ELF-1 (cell line): ENCODE measurements at regions not wholly inside any gene's neighbourhood (a gene's known extent, or its start where the extent isn't known, plus 50 kb on each side); places are given as distances from the start of the nearest gene placed in this dataset.
"Not testable (repeated sequence)": the region's sequence is repeated elsewhere in the genome, so short reads cannot be mapped to it uniquely, and the experiment has no call there.

Experiments
- DNase-seq: peaks from one replicate; pipeline ENCODE4 v3.0.0-alpha.2; 2016; ENCODE audit warnings: low read depth, low spot score

- no peak for DNase-seq
Measured at GRCh38 chr5:66413931-66414330, 182.3 kb upstream of the MAST4 start.

- DNase-seq = no peak
Measured at GRCh38 chr5:66415208-66415607, 181.0 kb upstream of the MAST4 start.

- DNase-seq = no peak
Measured at GRCh38 chr5:66416698-66417097, 179.5 kb upstream of the MAST4 start.

DNA sequence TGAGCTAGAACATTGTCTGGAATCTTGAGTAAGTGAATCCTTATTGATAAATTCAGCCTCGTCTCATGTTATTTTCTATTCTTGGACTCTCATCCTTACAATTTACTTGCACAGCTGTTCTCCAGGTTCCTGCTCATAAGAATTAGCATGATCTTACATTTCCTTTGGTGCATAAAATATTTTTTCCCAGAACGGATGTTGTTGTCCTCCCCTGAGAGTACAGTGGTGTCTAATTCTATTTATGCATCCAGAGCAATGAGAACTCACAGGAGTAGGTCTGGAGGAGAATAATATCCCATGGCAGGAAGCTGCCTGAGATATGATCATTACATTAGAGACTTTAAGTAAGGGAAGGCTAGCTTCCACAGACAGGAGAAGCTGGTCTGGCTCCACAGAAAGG lies 178.4 kb upstream of the MAST4 start:
- DNase-seq = no peak

DNA sequence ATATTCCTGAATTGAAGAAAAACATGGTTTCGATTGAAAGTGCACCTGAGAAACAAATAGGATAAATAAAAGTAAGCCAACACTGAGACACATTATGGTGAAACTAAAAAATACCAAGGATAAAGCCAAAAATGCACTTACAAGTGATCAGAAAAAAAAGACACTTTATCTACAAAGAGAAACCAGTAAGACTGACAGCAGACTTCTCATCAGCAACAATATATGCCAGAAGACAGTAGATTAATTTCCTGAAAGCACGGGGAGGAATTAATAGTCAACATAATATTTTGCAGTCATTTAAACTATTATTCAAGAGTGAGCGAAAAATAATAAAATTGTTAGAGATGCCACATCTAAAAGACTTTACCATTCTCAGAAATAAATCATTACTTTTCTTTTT lies 172.7 kb upstream of the MAST4 start:
- no peak for DNase-seq

GRCh38 chr5:66425842-66426241 lies 170.4 kb upstream of the MAST4 start:
- DNase-seq = no peak

DNA sequence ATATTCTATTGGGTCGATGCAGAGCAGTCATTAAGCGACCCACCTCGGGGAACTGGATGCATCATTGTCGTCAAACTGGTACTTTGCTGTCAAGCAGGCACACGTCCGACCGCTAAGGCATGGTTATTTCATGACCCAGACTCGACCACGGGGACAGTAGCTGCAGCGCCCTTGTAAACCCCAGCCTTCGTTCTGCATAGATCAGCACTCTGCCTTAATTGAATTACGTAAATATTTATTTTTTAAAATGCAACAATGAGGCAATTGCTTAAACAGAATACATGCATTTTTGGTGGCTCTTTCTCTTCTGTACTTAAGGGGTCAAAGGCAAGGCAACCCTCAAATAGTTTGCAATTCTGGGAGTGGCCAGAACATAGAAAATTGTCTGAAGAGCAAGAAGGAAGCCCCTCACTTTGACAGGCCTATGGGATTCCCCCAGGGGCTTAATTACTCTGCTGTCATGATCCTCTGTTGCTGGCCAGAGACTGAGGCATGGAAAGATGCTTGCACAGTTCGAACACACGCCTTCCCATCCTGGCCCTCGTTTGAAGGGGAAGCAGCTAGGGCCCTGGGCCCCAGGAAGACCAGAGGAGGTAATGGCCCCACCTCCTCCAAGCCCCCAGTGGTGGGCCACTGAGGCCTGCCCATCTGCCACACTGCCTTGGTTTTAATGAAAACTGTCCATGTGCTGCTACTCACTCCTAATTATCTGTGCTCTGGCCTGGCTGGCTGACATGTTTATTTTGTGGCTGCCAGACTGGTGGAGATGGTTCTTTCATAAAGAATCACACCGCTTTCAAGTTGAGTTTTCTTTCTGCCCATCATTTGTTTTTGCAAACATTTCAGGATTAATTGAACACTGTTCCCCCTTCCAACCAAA lies 169.7 kb upstream of the MAST4 start:
- no peak for DNase-seq

GRCh38 chr5:66427139-66427442 lies 169.1 kb upstream of the MAST4 start:
- no peak for DNase-seq

DNA sequence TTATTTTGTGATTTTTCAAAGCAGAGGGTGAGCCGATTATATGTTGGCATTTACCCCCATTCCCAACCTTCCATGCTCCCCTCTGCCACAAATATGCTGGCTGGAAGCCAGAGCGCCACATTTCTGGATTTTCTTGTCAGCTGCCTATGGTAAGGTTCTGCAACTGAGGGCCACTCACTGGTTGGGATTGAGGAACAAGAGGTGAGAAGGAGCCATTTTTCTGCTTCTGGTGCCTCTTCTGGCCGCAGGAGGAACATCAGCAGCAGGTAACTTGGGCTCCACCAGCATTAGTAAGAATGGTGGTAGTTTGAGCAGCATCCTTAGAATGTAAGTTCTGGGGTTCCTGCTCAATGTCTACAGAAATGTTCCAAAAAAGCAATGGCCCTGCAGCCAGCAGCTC lies 159.5 kb upstream of the MAST4 start:
- peak; percentile 41 for DNase-seq

DNA sequence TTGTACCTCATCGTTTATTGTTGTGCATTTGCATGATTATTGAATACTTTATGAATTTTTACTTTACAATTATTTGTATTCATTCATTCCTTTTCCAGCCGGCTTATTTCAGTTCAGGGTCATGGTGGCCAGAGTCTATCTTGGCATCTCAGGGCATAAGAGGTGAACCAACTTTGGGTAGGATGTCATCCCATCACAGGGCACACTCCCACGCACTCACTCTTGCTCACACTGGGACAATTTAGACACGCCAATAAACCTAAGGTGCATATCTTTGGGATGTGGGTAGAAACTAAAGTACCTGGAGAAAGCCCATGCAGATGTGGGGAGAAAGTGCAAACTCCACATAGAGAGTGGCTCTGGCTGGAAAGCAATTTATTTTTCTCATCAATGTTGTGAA lies 158.1 kb upstream of the MAST4 start:
- DNase-seq = no peak

DNA sequence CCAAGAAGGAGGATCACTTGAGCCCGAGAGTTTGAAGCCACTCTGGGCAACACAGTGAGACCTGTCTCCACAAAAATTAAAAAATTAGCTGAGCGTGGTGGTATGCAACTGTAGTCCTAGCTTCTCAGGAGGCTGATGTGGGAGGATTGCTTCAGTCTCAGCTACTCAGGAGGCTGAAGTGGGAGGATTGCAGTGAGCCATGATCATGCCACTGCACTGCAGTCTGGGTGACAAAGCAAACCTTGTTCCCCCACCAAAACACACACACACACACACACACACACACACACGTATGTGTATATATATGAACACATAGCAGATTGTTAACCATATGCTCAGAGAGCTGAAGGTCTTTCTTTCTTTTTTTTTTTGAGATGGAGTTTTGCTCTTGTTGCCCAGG lies 157.5 kb upstream of the MAST4 start:
- DNase-seq = no peak

DNA sequence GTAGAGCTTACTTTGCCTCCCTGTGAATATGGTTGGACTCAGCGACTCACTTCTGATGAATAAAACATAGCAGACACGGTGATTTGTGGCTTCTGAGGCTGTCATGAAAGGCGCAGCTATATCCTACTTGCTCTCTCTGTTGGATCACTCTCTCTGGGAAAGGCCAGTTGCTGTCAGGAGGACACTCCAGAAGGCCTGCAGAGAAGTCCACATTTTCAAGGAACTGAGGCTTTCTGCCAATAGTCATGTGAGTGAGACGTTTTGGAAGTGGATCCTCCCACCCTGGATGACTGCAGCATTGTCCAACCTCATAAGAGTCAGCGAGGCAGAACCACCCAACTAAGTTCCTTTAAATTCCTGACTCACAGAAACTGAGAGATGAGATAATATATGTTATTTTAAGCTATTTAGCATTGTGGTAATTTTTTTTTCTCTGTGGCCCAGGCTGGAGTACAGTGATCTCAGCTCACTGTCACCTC lies 156.0 kb upstream of the MAST4 start:
- no peak for DNase-seq

DNA sequence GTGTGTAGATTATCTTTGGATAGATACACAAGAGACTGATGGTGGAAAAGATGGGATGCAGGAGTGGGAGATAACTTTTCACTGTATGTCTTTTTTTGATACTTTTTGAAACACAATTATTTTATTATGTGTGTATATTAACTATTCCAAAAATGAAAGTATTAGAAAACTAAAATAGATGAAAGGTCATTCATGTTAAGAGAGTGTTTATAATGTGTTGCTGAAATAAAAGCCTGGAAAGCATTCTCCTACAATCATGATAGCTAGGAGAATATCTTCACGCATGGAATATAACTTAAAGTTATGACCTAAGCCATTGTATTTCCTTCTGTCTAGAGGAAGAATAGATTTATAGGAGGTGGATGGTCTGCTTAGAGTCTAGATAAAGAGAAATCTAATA lies 154.8 kb upstream of the MAST4 start:
- DNase-seq = no peak

DNA sequence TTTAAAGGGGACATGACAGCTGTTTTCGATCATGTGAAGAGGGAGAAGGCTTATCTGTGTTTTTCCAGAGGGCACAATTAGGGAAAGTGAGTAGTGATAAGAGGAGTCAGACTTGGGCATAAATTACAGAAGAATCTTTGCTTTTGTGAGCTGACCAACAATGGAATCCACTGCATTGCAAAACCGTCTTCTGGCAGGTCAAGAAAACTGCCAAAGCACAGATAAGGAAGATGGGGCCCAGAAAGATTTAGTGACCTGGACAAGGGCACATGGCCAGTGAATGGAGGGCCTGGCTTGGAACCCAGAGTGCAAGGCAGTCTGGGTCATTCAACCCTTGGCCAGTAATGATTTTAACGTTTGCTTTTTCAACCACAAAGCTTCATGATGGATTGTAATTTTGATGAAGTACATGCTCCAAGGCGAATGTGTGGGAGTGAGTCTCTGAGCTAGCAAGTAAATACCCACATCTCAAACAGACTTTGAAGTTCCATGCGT lies 153.2 kb upstream of the MAST4 start:
- DNase-seq = peak; percentile 22

DNA sequence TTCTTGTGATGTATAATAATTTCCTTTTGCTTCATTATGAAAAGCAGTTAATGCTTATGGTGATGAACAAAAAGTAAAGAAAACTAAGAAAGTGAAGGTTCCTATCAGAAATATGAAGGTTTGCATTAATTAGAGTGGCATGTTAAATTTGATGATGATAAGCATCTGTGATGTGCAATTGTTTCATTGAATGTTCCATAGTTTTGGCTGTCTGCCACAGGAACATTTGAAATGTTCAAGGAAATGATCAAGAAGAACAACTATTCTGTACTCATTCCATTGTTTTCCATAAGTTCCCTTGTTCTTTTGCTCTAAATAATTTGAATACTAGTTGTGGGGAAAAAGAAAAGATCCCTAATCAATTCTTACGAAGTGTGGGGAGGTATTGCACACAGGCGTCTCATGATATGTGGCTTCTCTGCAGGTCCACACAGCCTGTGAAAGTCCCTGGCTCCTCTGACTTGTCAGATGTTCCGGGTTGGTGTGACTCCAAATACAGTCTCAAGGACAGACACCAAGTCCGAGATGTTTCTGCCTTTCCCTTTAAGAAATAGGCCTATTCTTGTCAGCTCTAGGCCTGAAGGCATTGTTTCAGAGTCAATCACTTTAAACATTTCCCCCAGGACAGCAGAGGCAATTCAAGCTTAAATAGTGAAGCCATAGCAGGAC lies 152.6 kb upstream of the MAST4 start:
- no peak for DNase-seq

GRCh38 chr5:66448070-66448469 lies 148.1 kb upstream of the MAST4 start:
- DNase-seq = not testable (repeated sequence)

DNA sequence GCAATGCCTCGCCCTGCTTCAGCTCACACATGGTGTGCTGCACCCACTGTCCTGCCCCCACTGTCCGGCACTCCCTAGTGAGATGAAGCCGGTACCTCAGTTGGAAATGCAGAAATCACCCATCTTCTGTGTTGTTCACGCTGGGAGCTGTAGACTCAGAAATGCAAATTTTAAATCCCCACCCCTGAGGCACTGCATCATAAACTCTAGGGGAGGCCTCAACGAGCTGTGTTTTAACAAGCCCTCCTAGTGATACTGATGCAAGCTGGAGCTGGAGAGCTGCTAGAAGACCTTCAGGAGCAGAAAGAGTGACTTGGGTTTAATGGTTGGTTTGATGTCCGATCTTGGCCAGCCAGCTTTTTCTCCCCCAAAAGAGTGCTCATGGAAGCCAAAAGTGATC lies 146.0 kb upstream of the MAST4 start:
- no peak for DNase-seq

DNA sequence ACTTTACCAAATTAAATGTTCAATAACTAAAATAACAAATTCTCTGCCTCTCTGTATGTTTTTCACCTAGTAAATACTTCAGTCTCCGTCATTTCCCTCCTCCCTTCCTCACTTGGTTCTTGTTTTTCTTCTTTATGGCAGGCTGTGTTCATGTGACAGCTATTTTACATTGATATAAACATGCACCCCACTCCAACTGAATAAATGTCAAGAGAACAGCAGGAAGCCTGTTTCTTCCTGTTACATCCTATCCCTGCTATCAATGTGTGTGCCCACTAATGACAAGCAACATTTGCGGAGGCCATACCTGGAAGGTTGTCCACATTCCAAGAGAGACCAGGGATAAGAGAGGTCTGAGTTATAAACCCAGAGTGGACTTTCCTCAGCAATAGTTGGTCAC lies 145.2 kb upstream of the MAST4 start:
- no peak for DNase-seq

- no peak for DNase-seq
Measured at GRCh38 chr5:66452109-66452508, 144.1 kb upstream of the MAST4 start.

DNA sequence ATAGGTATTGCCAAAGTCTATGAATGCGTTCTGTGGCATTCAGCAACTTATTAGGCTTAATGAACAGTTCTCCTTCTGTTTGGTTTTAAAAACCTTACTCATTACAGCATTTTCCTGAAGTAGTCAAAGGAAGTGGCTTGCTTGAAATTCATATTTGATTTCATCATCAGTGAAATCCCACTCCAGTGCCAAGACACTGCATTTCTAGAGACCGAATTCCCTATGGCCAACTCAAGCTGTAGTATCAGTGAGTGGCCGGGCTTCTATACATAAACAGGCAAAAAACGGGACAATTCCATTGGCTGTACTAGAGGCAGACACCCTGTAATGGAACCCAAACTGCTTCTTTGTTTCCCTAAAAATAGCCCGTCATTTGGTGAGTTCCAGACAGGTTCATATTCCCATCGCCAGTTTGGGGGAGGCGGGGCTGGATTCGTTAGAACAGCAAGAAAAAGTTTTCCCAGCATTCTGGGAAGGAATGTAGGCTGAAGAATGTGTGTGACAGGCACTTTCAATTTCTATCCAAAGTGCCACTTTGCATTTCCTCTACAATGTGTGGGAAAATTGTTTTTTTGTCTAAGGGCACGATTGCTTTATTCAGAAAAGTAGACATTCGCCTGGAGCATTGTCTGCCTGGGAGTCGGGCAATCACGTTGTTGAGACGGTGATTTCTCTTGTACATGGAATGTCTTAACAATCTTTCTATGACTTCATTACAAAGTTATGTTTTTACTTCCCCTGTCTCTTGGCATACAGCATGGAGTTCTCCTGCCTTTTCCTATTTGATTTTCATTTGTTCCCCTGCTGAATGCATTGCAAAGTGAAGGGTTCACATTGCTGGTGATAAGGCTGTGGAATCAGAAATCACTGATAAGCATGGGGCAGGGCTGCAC lies 141.8 kb upstream of the MAST4 start:
- no peak for DNase-seq

- DNase-seq = no peak
Measured at GRCh38 chr5:66459728-66460127, 136.5 kb upstream of the MAST4 start.

GRCh38 chr5:66467564-66467963 lies 128.6 kb upstream of the MAST4 start:
- no peak for DNase-seq
